ENCODE measurements at regions not wholly inside any gene's neighbourhood (a gene's known extent, or its start where the extent isn't known, plus 50 kb on each side); places are given as distances from the start of the nearest gene placed in this dataset.

DNA sequence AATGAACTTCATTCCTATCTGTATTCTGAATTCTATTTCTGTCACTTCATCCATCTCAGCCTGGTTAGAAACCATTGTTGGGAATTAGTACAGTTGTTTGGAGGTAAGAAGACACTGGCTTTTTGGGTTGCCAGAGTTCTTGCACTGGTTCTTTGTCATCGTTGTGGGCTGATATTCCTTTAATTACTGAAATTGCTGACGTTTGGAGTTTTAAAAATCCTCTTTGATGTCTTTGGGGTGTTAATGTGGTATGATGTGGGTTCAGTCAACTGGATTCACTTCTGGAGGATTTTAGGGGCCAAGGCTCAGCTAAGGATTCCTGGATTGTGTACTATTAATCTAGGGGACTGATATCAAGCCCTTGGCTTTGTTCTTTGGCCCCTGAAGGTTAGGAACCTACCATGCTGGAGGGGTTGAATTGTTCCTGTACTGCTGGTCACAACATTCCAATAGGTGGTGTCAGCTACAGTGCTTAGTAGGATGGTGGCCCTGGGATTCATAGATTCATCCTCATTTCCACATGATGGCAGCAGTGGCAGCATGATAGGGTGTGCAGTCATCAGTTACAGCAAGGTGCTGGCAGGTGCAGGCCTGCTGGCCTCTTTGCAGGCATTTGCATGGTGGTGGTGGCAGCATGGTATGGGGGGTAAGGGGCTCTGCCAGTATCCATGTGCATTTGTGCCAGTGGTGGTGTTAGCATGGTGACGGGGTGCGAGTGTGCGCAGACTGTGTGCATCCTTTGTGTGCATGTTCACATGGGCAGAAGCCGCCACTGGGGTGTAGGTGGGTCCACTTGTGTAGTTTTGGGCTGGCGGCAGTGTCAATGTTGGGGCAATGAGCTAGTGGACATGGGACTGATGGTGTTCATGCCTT lies 301.3 kb downstream of the TEX13C start:
- TF ChIP-seq, protein P1, sequence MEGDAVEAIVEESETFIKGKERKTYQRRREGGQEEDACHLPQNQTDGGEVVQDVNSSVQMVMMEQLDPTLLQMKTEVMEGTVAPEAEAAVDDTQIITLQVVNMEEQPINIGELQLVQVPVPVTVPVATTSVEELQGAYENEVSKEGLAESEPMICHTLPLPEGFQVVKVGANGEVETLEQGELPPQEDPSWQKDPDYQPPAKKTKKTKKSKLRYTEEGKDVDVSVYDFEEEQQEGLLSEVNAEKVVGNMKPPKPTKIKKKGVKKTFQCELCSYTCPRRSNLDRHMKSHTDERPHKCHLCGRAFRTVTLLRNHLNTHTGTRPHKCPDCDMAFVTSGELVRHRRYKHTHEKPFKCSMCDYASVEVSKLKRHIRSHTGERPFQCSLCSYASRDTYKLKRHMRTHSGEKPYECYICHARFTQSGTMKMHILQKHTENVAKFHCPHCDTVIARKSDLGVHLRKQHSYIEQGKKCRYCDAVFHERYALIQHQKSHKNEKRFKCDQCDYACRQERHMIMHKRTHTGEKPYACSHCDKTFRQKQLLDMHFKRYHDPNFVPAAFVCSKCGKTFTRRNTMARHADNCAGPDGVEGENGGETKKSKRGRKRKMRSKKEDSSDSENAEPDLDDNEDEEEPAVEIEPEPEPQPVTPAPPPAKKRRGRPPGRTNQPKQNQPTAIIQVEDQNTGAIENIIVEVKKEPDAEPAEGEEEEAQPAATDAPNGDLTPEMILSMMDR (IDR thresholded peaks at IDR 0.05; ENCODE audit: low read depth, low read length) = no peak
- H3K4me3 ChIP-seq (ENCODE audit: low read depth, low read length) = no peak overlapping the region

DNA sequence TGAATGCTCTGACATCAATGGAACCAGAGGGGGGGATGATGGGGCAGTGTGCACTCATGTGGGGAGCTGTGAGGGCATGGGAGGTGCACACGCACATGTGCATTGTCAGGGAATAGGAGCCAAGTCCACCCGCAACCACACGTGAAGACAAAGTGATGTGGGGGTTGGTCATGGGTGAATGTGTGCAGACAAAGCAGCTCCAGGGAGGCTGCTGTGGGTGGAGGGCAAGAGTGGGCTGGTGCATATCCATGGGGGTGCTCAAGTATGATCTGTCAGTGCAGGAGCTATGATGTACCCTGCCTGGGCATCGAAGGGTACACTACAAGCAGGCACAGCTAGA lies 301.9 kb downstream of the TEX13C start:
- no peak overlapping the region for H3K4me3 ChIP-seq (ENCODE audit: low read depth, low read length)
- TF ChIP-seq, protein P1 (IDR thresholded peaks at IDR 0.05; ENCODE audit: low read depth, low read length) = no peak

DNA sequence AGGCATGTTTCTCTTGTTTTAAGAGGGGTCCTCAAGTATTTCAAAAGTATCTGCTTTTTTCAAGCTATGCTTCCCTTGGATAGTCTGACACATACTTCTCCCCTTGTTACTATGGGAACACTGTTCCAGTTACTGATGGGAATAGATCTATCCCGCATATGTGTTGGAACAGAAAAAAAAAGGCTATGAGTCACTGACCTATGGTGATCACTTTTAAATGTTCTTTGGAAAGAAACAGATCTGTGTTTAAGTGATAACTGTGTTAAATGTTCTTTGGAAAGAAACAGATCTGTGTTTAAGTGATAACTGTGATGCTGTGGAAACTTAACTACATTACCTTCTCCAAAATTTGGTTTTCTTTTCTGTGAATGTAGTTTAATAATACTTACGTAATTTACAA lies 303.2 kb downstream of the TEX13C start:
- H3K4me3 ChIP-seq (ENCODE audit: low read depth, low read length) = no peak overlapping the region
- TF ChIP-seq, protein P1 (IDR thresholded peaks at IDR 0.05; ENCODE audit: low read depth, low read length) = no peak

DNA sequence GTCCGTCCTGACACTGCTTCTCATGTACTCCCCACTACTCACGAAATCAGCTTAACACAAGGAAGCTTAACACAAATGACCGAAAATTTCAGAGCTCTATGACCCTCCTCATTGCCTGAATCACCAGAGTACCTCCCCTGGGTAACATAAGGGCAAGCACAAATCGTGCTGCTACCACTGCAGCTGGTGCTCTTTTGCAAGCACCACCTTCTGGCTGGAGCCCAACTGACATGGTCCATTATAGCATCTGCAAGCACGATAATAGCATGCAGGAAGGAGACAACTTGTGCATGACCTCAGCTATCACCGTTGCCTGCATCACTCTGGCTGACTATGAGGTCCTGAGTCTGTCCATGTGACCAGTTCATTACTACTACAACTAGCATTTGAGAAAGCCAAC lies 308.0 kb downstream of the TEX13C start:
- H3K4me3 ChIP-seq (ENCODE audit: low read depth, low read length) = no peak overlapping the region

DNA sequence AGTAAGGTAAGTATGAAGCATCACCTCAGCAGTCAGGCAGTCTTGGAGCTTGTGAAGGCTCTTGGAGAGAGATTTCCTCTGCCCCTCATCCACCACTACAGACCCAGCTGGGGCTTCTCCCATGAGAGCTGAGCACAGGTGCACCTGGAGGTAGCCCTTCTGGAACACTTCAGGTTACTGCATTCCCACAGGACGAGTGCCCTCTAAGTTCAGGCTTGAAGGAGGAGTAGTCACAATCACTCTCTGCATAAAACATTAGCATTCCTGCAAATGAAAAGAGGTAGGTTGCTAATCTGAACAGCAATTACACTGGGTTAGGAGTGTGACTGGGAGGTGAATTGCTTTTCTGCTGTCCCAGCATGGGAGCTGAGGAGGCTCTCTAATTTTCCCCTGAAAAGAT lies 308.8 kb downstream of the TEX13C start:
- TF ChIP-seq, protein P1 (IDR thresholded peaks at IDR 0.05; ENCODE audit: low read depth, low read length) = no peak
- H3K4me3 ChIP-seq (ENCODE audit: low read depth, low read length) = no peak overlapping the region

More for the DNA sequence above, 308.0 kb downstream of the TEX13C start:
- TF ChIP-seq, protein P1 (IDR thresholded peaks at IDR 0.05; ENCODE audit: low read depth, low read length) = no peak

DNA sequence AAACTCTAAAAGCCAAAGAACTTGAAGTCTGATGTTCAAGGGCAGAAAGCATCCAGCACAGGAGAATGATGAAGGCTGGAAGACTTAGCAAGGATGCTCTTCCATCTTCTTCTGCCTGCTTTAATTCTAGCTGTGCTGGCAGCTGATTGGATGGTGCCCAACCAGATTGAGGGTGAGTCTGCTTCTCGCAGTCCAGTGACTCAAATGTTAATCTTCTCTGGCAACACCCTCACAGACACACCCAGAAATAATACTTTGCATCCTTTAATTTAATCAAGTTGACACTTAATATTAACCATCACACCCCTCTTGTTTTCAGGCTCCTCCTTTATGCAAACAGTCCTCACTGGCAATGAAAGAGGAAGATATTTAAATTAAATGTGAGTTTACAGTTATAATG lies 321.7 kb downstream of the TEX13C start:
- TF ChIP-seq, protein P1 (IDR thresholded peaks at IDR 0.05; ENCODE audit: low read depth, low read length) = no peak
- no peak overlapping the region for H3K4me3 ChIP-seq (ENCODE audit: low read depth, low read length)

DNA sequence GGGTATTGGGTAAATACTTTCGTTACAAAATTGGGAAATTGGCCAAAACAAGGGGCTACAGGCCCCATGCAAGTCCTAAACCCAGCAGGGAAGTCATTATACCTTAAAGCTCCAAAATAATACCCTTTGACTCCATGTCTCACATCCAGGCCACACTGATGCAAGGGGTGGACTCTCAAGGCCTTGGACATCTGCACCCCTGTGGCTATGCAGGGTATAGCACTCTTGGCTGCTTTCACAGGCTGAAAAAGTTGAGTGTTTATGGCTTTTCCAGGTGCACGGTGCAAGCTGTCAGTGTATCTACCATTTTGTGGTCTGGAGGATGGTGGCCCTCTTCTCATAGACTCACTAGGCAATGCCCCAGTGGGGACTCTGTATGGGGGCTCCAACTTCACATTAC lies 326.5 kb downstream of the TEX13C start:
- no peak overlapping the region for H3K4me3 ChIP-seq (ENCODE audit: low read depth, low read length)
- TF ChIP-seq, protein P1 (IDR thresholded peaks at IDR 0.05; ENCODE audit: low read depth, low read length) = peak; percentile 18; the same call in 1 of the 2 replicates
